A673 (cell line): ENCODE measurements at regions not wholly inside any gene's neighbourhood (a gene's known extent, or its start where the extent isn't known, plus 50 kb on each side); places are given as distances from the start of the nearest gene placed in this dataset.

Experiments
- BruUV-seq: library from RNA; stranded (reverse); fragments of 400-500 nt; replicated peaks from 2 replicates; lab custom pipeline; 2021; lab: Mats Ljungman, UMichigan
- CTCF ChIA-PET: fragments of 300-600 bp; sonication (Branson Sonifier 250); formaldehyde crosslinking; loops from one replicate; lab custom pipeline; 2022; ENCODE audit warnings: antibody characterized with exemption; lab: Charles Lee
- POLR2A ChIA-PET: fragments of 300-600 bp; sonication (Branson Sonifier 250); formaldehyde crosslinking; loops from one replicate; lab custom pipeline; 2022; ENCODE audit warnings: antibody characterized with exemption; ENCODE audit not compliant: low non-redundant PET; lab: Charles Lee
- DNase-seq: peaks from one replicate; pipeline ENCODE4 v3.0.0-alpha.2; 2015; ENCODE audit warnings: low spot score
- H3K27ac ChIP-seq: fragments of 200-600 bp; sonication (generic); 2 replicates; pipeline ENCODE4 v1.5.1; 2016; ENCODE audit warnings: mixed run types, low read depth, mild to moderate bottlenecking, mixed read lengths, antibody characterized with exemption, low read length; ENCODE audit not compliant: poor library complexity, severe bottlenecking
- H3K27me3 ChIP-seq: fragments of 200-600 bp; sonication (generic); replicated peaks from 2 replicates; pipeline ENCODE4 v1.6.1; 2017; ENCODE audit warnings: mixed run types, low read depth, mild to moderate bottlenecking, mixed read lengths, antibody characterized with exemption, low read length; ENCODE audit not compliant: insufficient read depth, poor library complexity
- H3K36me3 ChIP-seq: fragments of 200-600 bp; sonication (generic); 2 replicates; pipeline ENCODE4 v1.6.1; 2016; ENCODE audit warnings: mixed run types, mild to moderate bottlenecking, mixed read lengths, antibody characterized with exemption, low read length; ENCODE audit not compliant: insufficient read depth, poor library complexity, severe bottlenecking
- H3K4me1 ChIP-seq: fragments of 200-600 bp; sonication (generic); 2 replicates; pipeline ENCODE4 v1.6.1; 2017; ENCODE audit warnings: mixed run types, mild to moderate bottlenecking, mixed read lengths, antibody characterized with exemption, low read length; ENCODE audit not compliant: insufficient read depth, poor library complexity, severe bottlenecking
- H3K4me3 ChIP-seq: fragments of 200-600 bp; sonication (generic); 2 replicates; pipeline ENCODE4 v1.5.1; 2016; ENCODE audit warnings: low read depth, mixed run types, mild to moderate bottlenecking, mixed read lengths, low read length; ENCODE audit not compliant: poor library complexity, severe bottlenecking
- H3K9me3 ChIP-seq: fragments of 200-600 bp; sonication (generic); 2 replicates; pipeline ENCODE4 v1.6.1; 2016; ENCODE audit warnings: mixed run types, low read depth, mild to moderate bottlenecking, mixed read lengths, antibody characterized with exemption, low read length; ENCODE audit not compliant: poor library complexity, severe bottlenecking
- EZH2 ChIP-seq: fragments of 200-600 bp; sonication (generic); IDR thresholded peaks from 2 replicates; pipeline ENCODE4 v1.6.1; 2017; ENCODE audit warnings: borderline replicate concordance, low read depth, mild to moderate bottlenecking, mixed read lengths, antibody characterized with exemption, low read length; ENCODE audit not compliant: poor library complexity, severe bottlenecking
- intact Hi-C: fragments of 100-400 bp; cut with micrococcal nuclease; formaldehyde crosslinking; loops from one replicate; pipeline ENCODE4 v1.10.0; 2022; ENCODE audit not compliant: unreplicated experiment
- TF ChIP-seq, protein P1 (sequence below): fragments of 300-800, 200-600 bp; sonication (generic); conservative IDR thresholded peaks from 2 replicates; pipeline ENCODE4 v1.5.1; 2017; ENCODE audit warnings: low read depth, mild to moderate bottlenecking, antibody characterized with exemption, low read length, moderate library complexity, mixed read lengths

- TF ChIP-seq, protein P1, sequence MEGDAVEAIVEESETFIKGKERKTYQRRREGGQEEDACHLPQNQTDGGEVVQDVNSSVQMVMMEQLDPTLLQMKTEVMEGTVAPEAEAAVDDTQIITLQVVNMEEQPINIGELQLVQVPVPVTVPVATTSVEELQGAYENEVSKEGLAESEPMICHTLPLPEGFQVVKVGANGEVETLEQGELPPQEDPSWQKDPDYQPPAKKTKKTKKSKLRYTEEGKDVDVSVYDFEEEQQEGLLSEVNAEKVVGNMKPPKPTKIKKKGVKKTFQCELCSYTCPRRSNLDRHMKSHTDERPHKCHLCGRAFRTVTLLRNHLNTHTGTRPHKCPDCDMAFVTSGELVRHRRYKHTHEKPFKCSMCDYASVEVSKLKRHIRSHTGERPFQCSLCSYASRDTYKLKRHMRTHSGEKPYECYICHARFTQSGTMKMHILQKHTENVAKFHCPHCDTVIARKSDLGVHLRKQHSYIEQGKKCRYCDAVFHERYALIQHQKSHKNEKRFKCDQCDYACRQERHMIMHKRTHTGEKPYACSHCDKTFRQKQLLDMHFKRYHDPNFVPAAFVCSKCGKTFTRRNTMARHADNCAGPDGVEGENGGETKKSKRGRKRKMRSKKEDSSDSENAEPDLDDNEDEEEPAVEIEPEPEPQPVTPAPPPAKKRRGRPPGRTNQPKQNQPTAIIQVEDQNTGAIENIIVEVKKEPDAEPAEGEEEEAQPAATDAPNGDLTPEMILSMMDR = no peak
- Histone ChIP-seq H3K36me3 (no peaks in the 10 kb centered on the region), H3K27me3 (no peaks in the 10 kb centered on the region), H3K27ac (no peak overlapping the region), H3K9me3 (no peaks in the 10 kb centered on the region), H3K4me3 (no peak overlapping the region), H3K4me1 (no peaks in the 10 kb centered on the region)
- no TSS peak for BruUV-seq
- ChIA-PET CTCF (no interaction called here), POLR2A (no interaction called here)
- intact Hi-C loops = no loop called here
- no peak for DNase-seq
Observed at GRCh38 chr20:60200305-60200918, 242.2 kb downstream of the CDH26 start.

GRCh38 chr20:60201198-60201835 lies 243.1 kb downstream of the CDH26 start:
- TF ChIP-seq, protein P1 = no peak
- no peak for TF ChIP-seq EZH2
- no TSS peak for BruUV-seq
- POLR2A ChIA-PET = no interaction called here
- intact Hi-C loops = no loop called here
- Histone ChIP-seq H3K36me3 (no peaks in the 10 kb centered on the region), H3K27ac (no peak overlapping the region), H3K4me1 (no peaks in the 10 kb centered on the region), H3K9me3 (no peaks in the 10 kb centered on the region), H3K4me3 (no peak overlapping the region), H3K27me3 (no peaks in the 10 kb centered on the region)
- CTCF ChIA-PET = no interaction called here
- no peak for DNase-seq

DNA sequence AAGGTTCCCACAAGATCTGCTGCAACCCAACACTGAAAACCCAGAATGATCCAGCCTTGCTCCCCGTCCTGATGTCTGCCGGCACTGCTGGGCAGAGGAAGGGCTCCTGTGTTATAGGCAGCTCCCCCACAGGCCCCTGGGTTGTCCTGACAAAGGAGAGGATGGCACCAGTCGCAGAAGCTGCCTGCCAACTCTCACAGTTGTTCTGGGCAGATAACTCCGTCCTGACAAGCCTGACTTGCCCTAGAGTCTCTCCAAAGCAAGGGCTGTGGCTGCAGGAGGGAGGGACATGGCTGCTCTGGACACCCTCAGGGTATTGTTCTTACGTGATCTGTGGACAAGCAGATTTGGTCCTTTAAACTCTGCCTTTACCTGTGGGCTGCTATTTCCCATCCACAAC lies 243.8 kb downstream of the CDH26 start:
- CTCF ChIA-PET = no interaction called here

More for the DNA sequence above, 243.8 kb downstream of the CDH26 start:
- Histone ChIP-seq H3K9me3 (no peaks in the 10 kb centered on the region), H3K36me3 (no peaks in the 10 kb centered on the region), H3K27ac (no peak overlapping the region), H3K4me3 (no peak overlapping the region), H3K27me3 (no peaks in the 10 kb centered on the region), H3K4me1 (no peaks in the 10 kb centered on the region)
- no peak for DNase-seq
- intact Hi-C loops = no loop called here
- TF ChIP-seq, protein P1 = no peak
- no peak for TF ChIP-seq EZH2
- BruUV-seq = no TSS peak
- POLR2A ChIA-PET = no interaction called here
